HS-27A (cell line): ENCODE measurements at regions not wholly inside any gene's neighbourhood (a gene's known extent, or its start where the extent isn't known, plus 50 kb on each side); places are given as distances from the start of the nearest gene placed in this dataset.
"Not testable (repeated sequence)": the region's sequence is repeated elsewhere in the genome, so short reads cannot be mapped to it uniquely, and the experiment has no call there.

Source experiments
- DNase-seq: peaks from one replicate; pipeline ENCODE4 v3.0.0-alpha.2; 2012; ENCODE audit warnings: low read depth, missing footprints

DNA sequence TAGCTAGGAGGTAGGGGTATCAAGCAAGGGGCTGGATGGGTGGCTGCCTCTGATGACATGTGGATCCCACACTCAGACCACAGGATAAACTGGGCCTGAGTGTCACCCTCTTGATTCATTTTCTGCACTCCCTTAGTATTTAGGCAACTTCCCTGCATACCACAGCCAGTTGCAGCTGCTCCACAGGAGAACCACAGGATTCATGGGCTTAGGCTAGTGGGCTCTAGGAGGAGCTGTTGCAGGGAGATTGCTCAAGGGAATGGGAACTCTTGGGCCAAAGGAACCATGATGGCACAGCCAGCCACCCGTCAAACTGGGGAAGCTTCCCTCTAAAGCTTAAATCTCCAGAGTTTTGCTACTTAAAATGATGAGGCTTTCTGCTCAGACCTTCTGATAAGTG lies 269.7 kb upstream of the ASIC2 start:
- no peak for DNase-seq

DNA sequence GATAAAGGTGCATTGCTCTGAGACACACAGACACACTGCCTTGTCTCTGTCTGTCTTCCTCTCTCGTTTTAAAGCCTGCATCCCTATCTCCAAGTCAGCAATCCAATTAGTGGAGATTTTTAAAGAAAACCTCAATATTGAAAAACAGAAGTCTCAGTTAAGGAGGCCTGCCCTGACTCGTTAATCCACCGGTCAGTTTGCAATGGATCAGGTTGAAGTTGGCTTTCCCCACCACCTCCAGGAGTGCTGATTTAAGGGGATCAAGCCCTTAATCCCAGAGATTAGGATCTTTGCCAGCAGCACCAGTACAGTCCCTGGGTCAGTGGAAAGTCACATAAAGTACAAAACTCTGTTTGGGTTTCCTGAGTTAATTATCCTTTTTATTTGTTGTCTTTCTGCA lies 271.1 kb upstream of the ASIC2 start:
- no peak for DNase-seq

- no peak for DNase-seq
Observed at GRCh38 chr17:33567223-33567622, 274.1 kb upstream of the ASIC2 start.

DNA sequence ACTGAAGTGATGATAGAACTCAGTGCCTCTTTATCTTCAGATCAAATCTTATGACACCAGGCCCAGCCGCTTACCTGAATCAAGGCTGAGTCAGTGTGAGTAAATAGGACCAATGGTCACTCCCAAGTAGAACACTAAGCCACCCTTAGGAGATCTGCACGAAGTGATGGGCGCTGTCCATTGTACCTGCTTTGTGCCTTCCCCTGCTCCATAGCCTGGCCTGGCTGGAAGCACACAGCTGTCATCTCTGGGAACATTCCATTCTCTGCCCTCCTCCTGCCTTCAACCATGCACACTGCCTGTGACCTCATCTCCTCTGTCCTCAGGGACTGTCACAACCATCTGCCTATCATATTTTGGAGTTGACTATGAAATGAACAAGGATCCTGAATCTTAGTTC lies 279.5 kb upstream of the ASIC2 start:
- no peak for DNase-seq

DNA sequence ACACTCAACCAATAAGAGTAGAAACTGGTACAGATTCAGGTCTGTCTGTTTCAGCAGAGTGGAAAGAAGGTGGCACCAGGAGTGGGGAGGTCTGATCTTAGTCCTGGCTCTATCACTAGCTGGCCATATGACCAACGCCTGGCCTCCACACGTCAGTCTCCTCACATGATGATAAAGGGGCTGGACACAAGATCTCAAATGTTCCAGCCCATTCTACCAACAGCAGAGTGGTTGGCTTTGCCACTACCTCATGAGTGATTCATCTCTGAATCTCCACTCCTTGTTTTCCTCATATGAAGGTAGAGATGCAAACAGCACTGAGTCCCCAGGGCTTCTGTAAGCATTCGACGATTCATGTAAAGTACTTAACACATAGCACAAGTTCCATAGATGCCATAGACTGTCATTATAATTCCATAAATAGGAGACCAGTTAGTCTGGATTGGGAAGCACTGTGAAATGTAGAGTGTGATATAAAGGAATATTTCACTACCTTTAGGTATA lies 281.9 kb upstream of the ASIC2 start:
- DNase-seq = no peak

- DNase-seq = not testable (repeated sequence)
Observed at GRCh38 chr17:33579740-33580139, 286.6 kb upstream of the ASIC2 start.

- no peak for DNase-seq
Observed at GRCh38 chr17:33580215-33580614, 287.1 kb upstream of the ASIC2 start.

- DNase-seq = no peak
Observed at GRCh38 chr17:33582661-33583060, 289.6 kb upstream of the ASIC2 start.

DNA sequence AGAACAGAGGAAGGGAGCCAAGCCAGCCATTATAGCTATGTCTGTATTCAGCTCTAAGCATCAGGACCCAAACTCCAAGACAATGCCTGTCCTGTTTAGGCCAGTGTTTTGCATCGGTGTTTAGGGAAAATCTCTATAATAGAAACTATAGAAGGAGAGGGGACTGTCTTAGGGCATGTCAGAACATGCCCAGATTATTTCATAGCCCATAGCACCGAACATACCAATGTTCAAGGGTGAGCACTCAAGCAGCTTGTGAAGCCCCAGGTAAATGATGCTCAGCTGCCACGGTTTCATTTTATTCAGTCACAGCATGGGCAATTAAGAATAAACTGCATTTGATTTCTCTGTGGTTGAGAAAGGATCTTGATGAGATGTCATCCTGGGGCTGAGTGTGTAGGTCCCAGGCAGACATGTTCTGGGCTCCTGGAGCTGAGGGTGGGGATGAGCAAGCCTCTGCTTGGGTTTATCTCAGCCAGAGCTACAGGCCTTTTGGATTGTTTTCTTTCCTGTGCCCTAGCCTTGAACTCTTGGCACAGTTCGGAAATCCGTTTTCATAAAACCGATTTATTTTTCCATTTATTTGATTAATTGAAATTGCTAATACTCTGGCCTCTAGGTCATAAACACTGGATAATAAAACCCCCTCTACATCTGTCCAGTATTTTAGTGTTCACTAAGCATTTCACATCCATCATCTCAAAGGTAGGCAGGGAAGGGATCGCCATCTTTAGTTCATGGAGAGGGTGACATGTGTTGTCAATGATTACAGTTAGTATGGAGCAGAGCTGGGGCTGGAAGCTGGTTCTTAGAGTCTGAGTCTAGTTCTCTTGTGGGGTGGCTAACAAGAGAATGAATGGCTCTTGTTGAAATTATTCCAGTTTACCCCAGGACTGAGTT lies 290.7 kb upstream of the ASIC2 start:
- no peak for DNase-seq

- no peak for DNase-seq
Observed at GRCh38 chr17:33593991-33594390, 300.9 kb upstream of the ASIC2 start.

- no peak for DNase-seq
Observed at GRCh38 chr17:33595828-33596227, 302.7 kb upstream of the ASIC2 start.

DNA sequence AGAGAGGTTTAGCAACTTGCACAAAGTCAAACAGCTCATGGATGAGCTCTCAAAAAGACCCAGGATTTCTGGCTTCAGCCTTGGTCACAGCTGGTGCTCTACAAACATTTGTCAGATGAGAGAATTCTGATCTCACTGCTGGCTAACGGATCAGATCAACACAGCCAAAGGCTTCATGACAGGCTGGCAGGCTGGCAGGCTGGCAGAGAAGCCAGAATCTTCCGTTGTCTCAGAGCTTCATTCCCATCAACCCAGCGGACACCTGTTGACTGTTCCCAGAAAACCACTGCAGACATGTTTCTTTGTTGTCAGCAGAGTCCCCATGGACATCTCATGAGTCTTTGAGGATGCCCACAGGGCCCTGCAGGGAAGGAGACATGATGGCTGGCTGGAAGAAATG lies 303.8 kb upstream of the ASIC2 start:
- DNase-seq = no peak

DNA sequence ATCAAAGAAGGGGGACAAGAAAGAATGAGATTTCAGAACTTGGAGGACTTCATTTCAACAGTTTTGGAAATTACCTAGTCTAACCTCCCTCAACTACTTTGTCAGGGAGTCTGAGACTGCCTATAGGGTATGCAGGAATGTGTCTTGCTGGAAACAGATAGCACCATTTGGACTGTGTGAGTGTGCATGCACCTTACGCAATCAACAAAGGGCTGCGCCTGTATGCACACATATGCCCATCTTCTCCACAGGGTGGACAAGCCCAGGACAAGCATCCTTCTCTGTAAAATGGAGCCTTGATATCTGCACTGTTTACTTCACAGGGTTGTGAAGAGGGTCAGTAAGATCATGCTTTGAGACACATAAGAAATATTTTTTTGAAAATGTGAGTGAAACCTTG lies 305.7 kb upstream of the ASIC2 start:
- DNase-seq = no peak

DNA sequence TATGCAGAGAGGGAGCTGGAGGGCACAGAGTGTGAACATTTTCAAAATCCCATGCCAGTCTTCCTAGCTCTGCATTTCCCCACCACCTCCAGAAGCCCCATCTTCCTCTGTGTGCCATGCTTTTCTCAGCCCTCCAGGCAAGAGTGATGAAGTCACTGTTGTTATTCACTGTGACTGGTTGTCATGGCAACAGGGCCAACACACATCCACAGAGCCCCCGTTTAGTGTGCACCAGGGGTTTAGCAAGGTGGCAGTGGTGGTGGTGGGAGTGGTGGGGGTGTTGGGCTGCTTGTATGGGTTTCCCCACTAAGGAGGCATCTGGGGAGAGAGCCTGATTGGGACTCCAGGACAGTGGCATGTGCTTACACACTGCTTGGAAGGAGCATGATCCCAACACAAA lies 309.9 kb upstream of the ASIC2 start:
- DNase-seq = no peak

GRCh38 chr17:33603789-33604188 lies 310.7 kb upstream of the ASIC2 start:
- no peak for DNase-seq

DNA sequence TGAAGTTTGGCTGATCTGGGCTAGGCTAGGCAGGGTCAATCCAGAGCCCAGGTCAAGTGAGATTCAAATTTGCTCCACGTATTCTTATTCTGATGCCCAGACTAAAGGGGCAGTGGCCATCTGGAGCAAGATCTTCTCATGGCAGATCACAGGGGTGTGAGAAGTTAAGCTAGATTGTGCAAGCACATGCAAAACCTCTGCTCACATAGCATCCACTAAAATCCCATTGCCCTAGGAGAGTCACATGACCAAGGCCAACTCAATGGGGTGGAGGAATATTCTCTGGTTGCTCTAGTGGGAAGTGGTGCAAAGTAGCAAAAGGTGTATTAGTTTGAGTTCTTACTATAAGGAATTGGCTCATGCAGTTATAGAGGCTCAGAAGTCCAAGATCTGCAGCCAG lies 318.4 kb upstream of the ASIC2 start:
- DNase-seq = no peak

- no peak for DNase-seq
Observed at GRCh38 chr17:33615861-33616260, 322.8 kb upstream of the ASIC2 start.

DNA sequence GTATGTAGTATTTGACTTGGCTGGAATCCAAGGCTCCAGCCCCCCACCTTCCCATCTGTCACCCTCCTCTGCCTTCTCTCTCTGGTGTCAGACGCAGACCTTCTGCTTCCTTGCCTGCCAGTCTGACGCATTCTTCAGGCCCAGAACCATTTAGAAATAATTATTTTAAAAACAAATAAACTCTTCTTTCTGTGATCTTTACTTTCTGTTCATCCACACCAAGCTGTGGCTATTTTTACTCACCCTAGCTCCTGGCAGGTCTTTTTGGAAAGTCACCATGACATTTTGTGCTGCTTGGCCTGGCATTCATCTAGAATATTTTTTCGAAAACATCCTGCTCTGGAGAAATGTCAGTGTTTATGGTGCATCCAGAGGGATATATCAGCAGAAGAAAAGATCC lies 330.7 kb upstream of the ASIC2 start:
- no peak for DNase-seq

DNA sequence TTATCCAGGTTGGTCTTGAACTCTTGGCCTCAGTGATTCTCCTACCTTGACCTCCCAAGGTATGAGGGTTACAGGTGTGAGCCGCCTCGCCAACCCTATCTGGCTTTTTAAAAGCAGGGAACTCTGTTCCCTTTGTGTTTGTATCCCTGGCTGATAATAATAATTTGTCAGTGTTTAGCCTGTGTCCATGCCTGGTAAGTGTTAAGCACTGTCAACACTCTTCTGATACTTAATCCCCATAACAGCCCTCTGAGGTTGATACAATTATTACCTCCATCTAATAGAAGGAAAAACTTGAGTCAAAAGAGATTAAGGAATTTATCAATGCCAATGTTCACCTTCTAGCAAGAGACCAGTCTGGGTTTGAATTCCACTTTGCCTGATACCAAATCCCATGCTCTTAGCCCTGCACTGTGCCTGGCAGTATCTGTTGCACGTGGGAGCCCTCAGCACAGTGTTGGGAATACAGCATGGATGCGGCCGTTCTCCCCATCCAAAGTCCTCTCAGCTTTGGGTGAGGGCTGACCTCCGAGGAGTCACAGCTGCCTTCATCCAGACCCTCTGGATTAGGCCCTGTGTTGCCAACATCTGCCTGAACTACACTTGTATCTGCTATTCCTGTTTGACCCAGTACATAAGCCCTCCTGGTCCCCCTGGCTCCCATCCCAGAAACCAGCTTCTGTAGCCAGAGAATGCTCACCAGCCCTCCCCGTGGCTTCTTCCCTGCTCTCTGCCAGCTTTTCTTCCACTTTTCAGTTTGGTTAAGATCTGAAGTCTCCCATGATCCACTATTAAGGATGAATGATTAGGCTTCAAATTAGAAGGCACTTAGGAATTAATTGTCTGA lies 335.6 kb upstream of the ASIC2 start:
- no peak for DNase-seq

- no peak for DNase-seq
Observed at GRCh38 chr17:33633446-33633845, 340.4 kb upstream of the ASIC2 start.

GRCh38 chr17:33637534-33637933 lies 344.4 kb upstream of the ASIC2 start:
- DNase-seq = no peak

DNA sequence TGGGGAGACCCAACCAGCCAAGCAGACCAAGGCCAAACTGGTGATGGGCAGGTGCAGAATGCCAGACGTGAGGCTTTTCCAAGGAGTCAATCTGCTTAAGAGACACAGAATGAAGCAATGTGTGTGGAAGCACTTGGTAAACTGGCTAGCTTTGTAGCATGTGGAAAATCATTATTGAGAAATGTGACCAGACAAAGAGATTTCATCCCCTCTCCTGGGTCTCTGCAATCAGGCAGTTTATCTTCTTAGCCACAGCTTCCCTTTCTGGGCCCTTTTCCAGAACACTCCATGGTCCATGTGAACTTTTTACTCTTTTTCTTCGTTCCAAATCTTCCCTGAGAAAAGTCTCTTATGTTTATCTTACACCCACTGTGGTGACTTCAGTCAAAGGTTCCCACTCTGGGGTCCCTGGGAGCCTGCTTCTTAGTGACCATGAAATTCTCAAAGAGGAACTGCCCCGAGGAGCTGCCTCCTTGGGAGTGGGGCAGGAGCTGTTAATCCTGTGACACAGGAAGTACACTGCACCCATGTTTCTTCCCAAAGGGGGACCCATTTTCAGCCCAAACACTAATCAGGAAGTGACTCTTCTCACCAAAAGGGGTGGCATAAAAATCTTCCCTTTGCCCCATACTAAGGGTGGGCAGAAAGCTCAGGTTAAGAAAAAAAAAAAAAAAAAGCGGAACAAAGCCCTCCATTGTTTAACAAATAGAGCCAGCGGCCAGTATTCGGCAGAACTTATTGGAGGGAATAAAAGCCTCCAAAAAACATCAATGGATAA lies 346.2 kb upstream of the ASIC2 start:
- no peak for DNase-seq
